ENCODE measurements at regions not wholly inside any gene's neighbourhood (a gene's known extent, or its start where the extent isn't known, plus 50 kb on each side); places are given as distances from the start of the nearest gene placed in this dataset.

- TF ChIP-seq, protein P1, sequence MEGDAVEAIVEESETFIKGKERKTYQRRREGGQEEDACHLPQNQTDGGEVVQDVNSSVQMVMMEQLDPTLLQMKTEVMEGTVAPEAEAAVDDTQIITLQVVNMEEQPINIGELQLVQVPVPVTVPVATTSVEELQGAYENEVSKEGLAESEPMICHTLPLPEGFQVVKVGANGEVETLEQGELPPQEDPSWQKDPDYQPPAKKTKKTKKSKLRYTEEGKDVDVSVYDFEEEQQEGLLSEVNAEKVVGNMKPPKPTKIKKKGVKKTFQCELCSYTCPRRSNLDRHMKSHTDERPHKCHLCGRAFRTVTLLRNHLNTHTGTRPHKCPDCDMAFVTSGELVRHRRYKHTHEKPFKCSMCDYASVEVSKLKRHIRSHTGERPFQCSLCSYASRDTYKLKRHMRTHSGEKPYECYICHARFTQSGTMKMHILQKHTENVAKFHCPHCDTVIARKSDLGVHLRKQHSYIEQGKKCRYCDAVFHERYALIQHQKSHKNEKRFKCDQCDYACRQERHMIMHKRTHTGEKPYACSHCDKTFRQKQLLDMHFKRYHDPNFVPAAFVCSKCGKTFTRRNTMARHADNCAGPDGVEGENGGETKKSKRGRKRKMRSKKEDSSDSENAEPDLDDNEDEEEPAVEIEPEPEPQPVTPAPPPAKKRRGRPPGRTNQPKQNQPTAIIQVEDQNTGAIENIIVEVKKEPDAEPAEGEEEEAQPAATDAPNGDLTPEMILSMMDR (conservative IDR thresholded peaks at IDR 0.05): no peak
- no peak for TF ChIP-seq EZH2 (IDR thresholded peaks at IDR 0.05; ENCODE audit: low read depth)
These were observed 181.5 kb upstream of the LPP start for GRCh38 chr3:187972454-187972853.

All from PC-9 (cell line).